Stomach (tissue), 8 donors: ENCODE measurements at regions not wholly inside any gene's neighbourhood (a gene's known extent, or its start where the extent isn't known, plus 50 kb on each side); places are given as distances from the start of the nearest gene placed in this dataset.

Source experiments
- DNase-seq, 2 donors: peaks; one replicate each; pipeline versions ENCODE4 v3.0.0 to v3.0.0-alpha.2; 2013 to 2019
- H3K27ac ChIP-seq, 5 donors: fragments of 200-600 bp in 4 of 5; sonication (generic) in 4 of 5; one replicate each; pipeline ENCODE4 v1.5.1; 2013 to 2019; ENCODE audit warnings: mild to moderate bottlenecking in 1 of 5, moderate library complexity in 1 of 5
- H3K27me3 ChIP-seq, 3 donors: fragments of 200-600 bp; sonication (generic); one replicate each; pipeline ENCODE4 v1.5.1; 2017 to 2019; ENCODE audit warnings: mixed run types in 1 of 3
- H3K36me3 ChIP-seq, 4 donors: fragments of 200-600 bp; sonication (generic); 1 replicate in 3 of 4; 2 replicates in 1 of 4; pipeline ENCODE4 v1.5.1; 2016 to 2019
- H3K4me1 ChIP-seq, 4 donors: fragments of 200-600 bp; sonication (generic); one replicate each; pipeline ENCODE4 v1.5.1; 2016 to 2019
- H3K4me3 ChIP-seq, 4 donors: fragments of 200-600 bp; sonication (generic) in 3 of 4; one replicate each; pipeline ENCODE4 v1.5.1; 2016 to 2019; ENCODE audit warnings: mild to moderate bottlenecking in 1 of 4
- H3K9me3 ChIP-seq, 4 donors: fragments of 200-600 bp; sonication (generic); one replicate each; pipeline ENCODE4 v1.5.1; 2016 to 2019
- CTCF ChIP-seq, 7 experiments: fragments of 450-650 bp in 4 of 7; fragments of 200-600 bp in 3 of 7; sonication (generic) in 3 of 7; IDR thresholded peaks; one replicate each; pipeline ENCODE4 v1.5.1; 2016 to 2019; ENCODE audit warnings: antibody characterized with exemption in 7 of 7, control low read depth in 2 of 7, mild to moderate bottlenecking in 1 of 7
- EP300 ChIP-seq: sonication (generic); formaldehyde crosslinking; IDR thresholded peaks from one replicate; pipeline ENCODE4 v1.6.1; 2017; ENCODE audit warnings: antibody characterized with exemption
- POLR2A ChIP-seq, 4 donors: fragments of 450-650 bp; IDR thresholded peaks; one replicate each; pipeline ENCODE4 v1.6.1; 2016; ENCODE audit warnings: antibody characterized with exemption in 4 of 4, control low read depth in 2 of 4, mild to moderate bottlenecking in 1 of 4, moderate library complexity in 1 of 4
- POLR2AphosphoS5 ChIP-seq, 3 donors: sonication (generic); formaldehyde crosslinking; IDR thresholded peaks; one replicate each; pipeline ENCODE4 v1.6.1; 2016; ENCODE audit warnings: antibody characterized with exemption in 3 of 3
- WGBS, 5 donors: extraction: QIAGEN DNeasy Blood & Tissue Kit in 3 of 5; methylation state at CpG; one replicate each; pipeline versions ENCODE4 v1.1.5 to v1.1.7; 2013 to 2018; 5-methylcytosine and 5-hydroxymethylcytosine counted together
- intact Hi-C: fragments of 100-400 bp; cut with DNase I; formaldehyde crosslinking; loops from one replicate; pipeline ENCODE4 v1.15.1; 2023; ENCODE audit warnings: low total_unique reads
- donor health status: healthy with polysubstance abuse.
- donor health status: Bipolar disorder and iron deficiency.
- donor health status: healthy.

GRCh38 chr11:101666916-101667315, 83.1 kb upstream of the TRPC6 start:
- DNase-seq, result no peak
- 55 to 61% (median 58%) methylated on average over 3 of the region's 3 CpGs for WGBS, 5 donors
- TF ChIP-seq EP300 (no peak), POLR2A (IDR thresholded peaks at IDR 0.05) (no peak), CTCF (IDR thresholded peaks at IDR 0.05) (no peak), POLR2AphosphoS5 (IDR thresholded peaks at IDR 0.05) (no peak)
- H3K4me1 ChIP-seq, result no peaks in the 10 kb centered on the region
- intact Hi-C loops, result no loop called here
- no peaks in the 10 kb centered on the region for H3K36me3 ChIP-seq
- no peak overlapping the region for H3K4me3 ChIP-seq
- peaks cover 0 to 7% (median 3%) of the 10 kb centered on the region in 4 donors for H3K9me3 ChIP-seq
- H3K27ac ChIP-seq, result no peak overlapping the region
- H3K27me3 ChIP-seq, result no peaks in the 10 kb centered on the region

GRCh38 chr11:101661559-101661958, 77.8 kb upstream of the TRPC6 start:
- 2 to 97% (median 95%) methylated on average over 1 of the region's 1 CpG for WGBS, 5 donors

More at GRCh38 chr11:101661559-101661958, 77.8 kb upstream of the TRPC6 start:
- intact Hi-C loops, result no loop called here
- Histone ChIP-seq H3K27me3 (no peaks in the 10 kb centered on the region), H3K4me1 (no peaks in the 10 kb centered on the region), H3K36me3 (no peaks in the 10 kb centered on the region), H3K27ac (no peak overlapping the region), H3K4me3 (no peak overlapping the region), H3K9me3 (peaks cover 0 to 12% (median 9%) of the 10 kb centered on the region in 4 donors)
- DNase-seq, result no peak
- TF ChIP-seq POLR2A (IDR thresholded peaks at IDR 0.05) (no peak), EP300 (no peak), POLR2AphosphoS5 (IDR thresholded peaks at IDR 0.05) (no peak), CTCF (IDR thresholded peaks at IDR 0.05) (no peak)
